ENCODE measurements at regions not wholly inside any gene's neighbourhood (a gene's known extent, or its start where the extent isn't known, plus 50 kb on each side); places are given as distances from the start of the nearest gene placed in this dataset.

GRCh38 chr13:56349866-56350265 is 790.9 kb upstream of the PRR20A start:
- H3K4me1 ChIP-seq (ENCODE audit: insufficient read depth, low read length) = no peaks in the 10 kb centered on the region
- Mint-ChIP-seq H3K27ac (ENCODE audit: unreplicated experiment) (no peak overlapping the region), H3K4me3 (ENCODE audit: unreplicated experiment) (no peak overlapping the region), H3K9me3 (ENCODE audit: unreplicated experiment) (no peaks in the 10 kb centered on the region), H3K27me3 (ENCODE audit: low read depth, unreplicated experiment) (no peaks in the 10 kb centered on the region), H3K4me1 (ENCODE audit: low read depth, unreplicated experiment) (peaks cover 10% of the 10 kb centered on the region), H3K36me3 (ENCODE audit: low read depth, unreplicated experiment) (no peaks in the 10 kb centered on the region)
- no peak for DNase-seq (ENCODE audit: low read depth)
- H3K27me3 ChIP-seq (ENCODE audit: insufficient read depth, low read length) = no peaks in the 10 kb centered on the region
- H3K4me2 ChIP-seq (ENCODE audit: low read length) = no peak overlapping the region
- H3K4me3 ChIP-seq (ENCODE audit: insufficient read depth, low read depth, low read length) = no peak overlapping the region
- no peaks in the 10 kb centered on the region for H3K36me3 ChIP-seq (ENCODE audit: insufficient read depth, low read length)
- TF ChIP-seq EZH2 (IDR thresholded peaks at IDR 0.05; ENCODE audit: insufficient read depth, low read length) = no peak
- TF ChIP-seq CTCF (IDR thresholded peaks at IDR 0.05; ENCODE audit: insufficient read depth, low read depth, low read length) = no peak
- H4K20me1 ChIP-seq (ENCODE audit: insufficient read depth, low read length) = no peaks in the 10 kb centered on the region
- no peak for FAIRE-seq
- H3K27ac ChIP-seq (ENCODE audit: low read depth, low read length) = no peak overlapping the region
- no peak overlapping the region for H3K9ac ChIP-seq (ENCODE audit: low read length)
- no peaks in the 10 kb centered on the region for H3K79me2 ChIP-seq (ENCODE audit: insufficient read depth, low read length)
- H2AFZ ChIP-seq (ENCODE audit: low read depth, low read length) = no peak overlapping the region
- no peaks in the 10 kb centered on the region for H3K9me3 ChIP-seq (ENCODE audit: insufficient read depth, low read depth, low read length)

GRCh38 chr13:56351041-56351440 is 789.7 kb upstream of the PRR20A start:
- H3K9me3 ChIP-seq (ENCODE audit: insufficient read depth, low read depth, low read length) = no peaks in the 10 kb centered on the region
- no peak overlapping the region for H3K4me3 ChIP-seq (ENCODE audit: insufficient read depth, low read depth, low read length)
- no peak overlapping the region for H3K27ac ChIP-seq (ENCODE audit: low read depth, low read length)
- Mint-ChIP-seq H3K4me1 (ENCODE audit: low read depth, unreplicated experiment) (peaks cover 10% of the 10 kb centered on the region), H3K27ac (ENCODE audit: unreplicated experiment) (no peak overlapping the region), H3K4me3 (ENCODE audit: unreplicated experiment) (no peak overlapping the region), H3K27me3 (ENCODE audit: low read depth, unreplicated experiment) (no peaks in the 10 kb centered on the region), H3K36me3 (ENCODE audit: low read depth, unreplicated experiment) (no peaks in the 10 kb centered on the region), H3K9me3 (ENCODE audit: unreplicated experiment) (no peaks in the 10 kb centered on the region)
- no peak for DNase-seq (ENCODE audit: low read depth)
- TF ChIP-seq CTCF (IDR thresholded peaks at IDR 0.05; ENCODE audit: insufficient read depth, low read depth, low read length) = no peak
- no peak for TF ChIP-seq EZH2 (IDR thresholded peaks at IDR 0.05; ENCODE audit: insufficient read depth, low read length)
- no peak for FAIRE-seq
- no peak overlapping the region for H3K4me2 ChIP-seq (ENCODE audit: low read length)
- no peaks in the 10 kb centered on the region for H3K36me3 ChIP-seq (ENCODE audit: insufficient read depth, low read length)
- no peak overlapping the region for H2AFZ ChIP-seq (ENCODE audit: low read depth, low read length)
- H3K9ac ChIP-seq (ENCODE audit: low read length) = no peak overlapping the region
- H3K79me2 ChIP-seq (ENCODE audit: insufficient read depth, low read length) = no peaks in the 10 kb centered on the region
- H3K27me3 ChIP-seq (ENCODE audit: insufficient read depth, low read length) = no peaks in the 10 kb centered on the region
- no peaks in the 10 kb centered on the region for H4K20me1 ChIP-seq (ENCODE audit: insufficient read depth, low read length)
- H3K4me1 ChIP-seq (ENCODE audit: insufficient read depth, low read length) = no peaks in the 10 kb centered on the region

GRCh38 chr13:56352361-56352760 is 788.4 kb upstream of the PRR20A start:
- Histone ChIP-seq H3K9ac (ENCODE audit: low read length) (no peak overlapping the region), H3K4me1 (ENCODE audit: insufficient read depth, low read length) (no peaks in the 10 kb centered on the region), H3K27ac (ENCODE audit: low read depth, low read length) (no peak overlapping the region), H3K4me3 (ENCODE audit: insufficient read depth, low read depth, low read length) (no peak overlapping the region), H4K20me1 (ENCODE audit: insufficient read depth, low read length) (no peaks in the 10 kb centered on the region), H3K36me3 (ENCODE audit: insufficient read depth, low read length) (no peaks in the 10 kb centered on the region), H3K27me3 (ENCODE audit: insufficient read depth, low read length) (no peaks in the 10 kb centered on the region), H2AFZ (ENCODE audit: low read depth, low read length) (no peak overlapping the region), H3K4me2 (ENCODE audit: low read length) (no peak overlapping the region), H3K79me2 (ENCODE audit: insufficient read depth, low read length) (no peaks in the 10 kb centered on the region), H3K9me3 (ENCODE audit: insufficient read depth, low read depth, low read length) (peaks cover 3% of the 10 kb centered on the region)
- no peak for TF ChIP-seq CTCF (IDR thresholded peaks at IDR 0.05; ENCODE audit: insufficient read depth, low read depth, low read length)
- TF ChIP-seq EZH2 (IDR thresholded peaks at IDR 0.05; ENCODE audit: insufficient read depth, low read length) = no peak
- H3K27ac Mint-ChIP-seq (ENCODE audit: unreplicated experiment) = no peak overlapping the region
- H3K36me3 Mint-ChIP-seq (ENCODE audit: low read depth, unreplicated experiment) = no peaks in the 10 kb centered on the region
- no peak for FAIRE-seq
- H3K4me3 Mint-ChIP-seq (ENCODE audit: unreplicated experiment) = no peak overlapping the region
- no peaks in the 10 kb centered on the region for H3K9me3 Mint-ChIP-seq (ENCODE audit: unreplicated experiment)
- peaks cover 10% of the 10 kb centered on the region for H3K4me1 Mint-ChIP-seq (ENCODE audit: low read depth, unreplicated experiment)
- H3K27me3 Mint-ChIP-seq (ENCODE audit: low read depth, unreplicated experiment) = no peaks in the 10 kb centered on the region
- DNase-seq (ENCODE audit: low read depth) = no peak

Data from astrocyte (in vitro differentiated cells and primary cell).